Hepatocyte (in vitro differentiated cells): ENCODE measurements at regions not wholly inside any gene's neighbourhood (a gene's known extent, or its start where the extent isn't known, plus 50 kb on each side); places are given as distances from the start of the nearest gene placed in this dataset.

Experiments used
- DNase-seq: peaks from one replicate; pipeline ENCODE4 v3.0.0-alpha.2; 2016; ENCODE audit warnings: low spot score
- H2AFZ ChIP-seq: fragments of 200-600 bp; sonication (generic); 2 replicates; pipeline ENCODE4 v1.6.0; 2016; ENCODE audit warnings: antibody characterized with exemption, mild to moderate bottlenecking
- H3K27ac ChIP-seq: fragments of 200-600 bp; sonication (generic); 2 replicates; pipeline ENCODE4 v1.5.1; 2016; ENCODE audit warnings: mild to moderate bottlenecking
- H3K27me3 ChIP-seq: fragments of 200-600 bp; sonication (generic); 2 replicates; pipeline ENCODE4 v1.6.1; 2016
- H3K36me3 ChIP-seq: fragments of 200-600 bp; sonication (generic); replicated peaks from 2 replicates; pipeline ENCODE4 v1.5.1; 2016; ENCODE audit warnings: low read depth; ENCODE audit not compliant: insufficient read depth
- H3K4me1 ChIP-seq: fragments of 200-600 bp; sonication (generic); 2 replicates; pipeline ENCODE4 v1.5.1; 2016; ENCODE audit warnings: mild to moderate bottlenecking, moderate library complexity; ENCODE audit not compliant: insufficient read depth
- H3K4me2 ChIP-seq: fragments of 200-600 bp; sonication (generic); 2 replicates; pipeline ENCODE4 v1.6.0; 2016
- H3K4me3 ChIP-seq: fragments of 200-600 bp; sonication (generic); 2 replicates; pipeline ENCODE4 v1.5.1; 2016; ENCODE audit warnings: mild to moderate bottlenecking
- H3K79me2 ChIP-seq: fragments of 200-600 bp; sonication (generic); 2 replicates; pipeline ENCODE4 v1.6.0; 2017; ENCODE audit warnings: mild to moderate bottlenecking
- H3K9me2 ChIP-seq: fragments of 200-600 bp; sonication (generic); replicated peaks from 2 replicates; pipeline ENCODE4 v1.6.0; 2017; ENCODE audit warnings: mild to moderate bottlenecking; ENCODE audit not compliant: insufficient read depth
- H3K9me3 ChIP-seq: fragments of 200-600 bp; sonication (generic); 2 replicates; pipeline ENCODE4 v1.5.1; 2016; ENCODE audit warnings: low read depth, mild to moderate bottlenecking
- H4K20me1 ChIP-seq: fragments of 200-600 bp; sonication (generic); 2 replicates; pipeline ENCODE4 v1.6.0; 2016; ENCODE audit warnings: mild to moderate bottlenecking; ENCODE audit not compliant: insufficient read depth, poor library complexity, severe bottlenecking
- CTCF ChIP-seq: fragments of 200-600 bp; sonication (generic); IDR thresholded peaks from 2 replicates; pipeline ENCODE4 v1.5.1; 2016; ENCODE audit warnings: antibody characterized with exemption, mild to moderate bottlenecking; ENCODE audit not compliant: poor library complexity
- EZH2 ChIP-seq: fragments of 200-600 bp; sonication (generic); IDR thresholded peaks from 2 replicates; pipeline ENCODE4 v1.6.1; 2016; ENCODE audit warnings: antibody characterized with exemption, mild to moderate bottlenecking, borderline replicate concordance
- EZH2phosphoT487 ChIP-seq: fragments of 200-600 bp; sonication (generic); IDR thresholded peaks from one replicate; pipeline ENCODE4 v1.6.1; 2018; ENCODE audit warnings: antibody characterized with exemption, mild to moderate bottlenecking, low read depth, moderate library complexity; ENCODE audit not compliant: unreplicated experiment, severe bottlenecking
- WGBS: methylation state at CpG from one replicate; pipeline ENCODE4 v1.1.6; 2016; ENCODE audit warnings: low lambda C conversion rate; ENCODE audit errors: missing lambda C conversion rate; 5-methylcytosine and 5-hydroxymethylcytosine counted together

DNA sequence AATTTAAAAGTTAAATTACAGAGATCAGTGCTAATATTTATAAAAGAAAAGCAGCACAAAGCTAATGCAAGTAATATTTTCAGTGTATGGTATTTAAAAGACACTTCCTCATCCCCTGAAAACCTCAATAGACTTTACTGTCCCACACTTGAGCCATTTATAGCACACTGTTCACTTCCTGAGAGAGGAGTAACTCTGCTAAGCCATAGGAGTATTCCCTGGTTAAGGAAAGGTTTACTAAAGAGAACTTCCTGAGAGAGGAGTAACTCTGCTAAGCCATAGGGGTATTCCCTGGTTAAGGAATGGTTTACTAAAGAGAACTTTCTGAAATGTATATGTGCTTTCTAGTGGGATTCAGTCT is 159.4 kb downstream of the NHLRC3 start:
- Histone ChIP-seq H4K20me1 (no peaks in the 10 kb centered on the region), H3K27ac (no peak overlapping the region), H3K27me3 (no peaks in the 10 kb centered on the region), H3K36me3 (no peaks in the 10 kb centered on the region), H3K9me2 (no peaks in the 10 kb centered on the region), H2AFZ (no peak overlapping the region), H3K79me2 (no peaks in the 10 kb centered on the region), H3K9me3 (no peaks in the 10 kb centered on the region), H3K4me1 (no peaks in the 10 kb centered on the region), H3K4me2 (no peak overlapping the region), H3K4me3 (no peak overlapping the region)
- no peak for DNase-seq
- TF ChIP-seq EZH2phosphoT487: no peak
- TF ChIP-seq EZH2: no peak
- TF ChIP-seq CTCF: no peak

GRCh38 chr13:39200249-39200910 is 162.1 kb downstream of the NHLRC3 start:
- TF ChIP-seq EZH2phosphoT487 (no peak), EZH2 (no peak), CTCF (no peak)

DNA sequence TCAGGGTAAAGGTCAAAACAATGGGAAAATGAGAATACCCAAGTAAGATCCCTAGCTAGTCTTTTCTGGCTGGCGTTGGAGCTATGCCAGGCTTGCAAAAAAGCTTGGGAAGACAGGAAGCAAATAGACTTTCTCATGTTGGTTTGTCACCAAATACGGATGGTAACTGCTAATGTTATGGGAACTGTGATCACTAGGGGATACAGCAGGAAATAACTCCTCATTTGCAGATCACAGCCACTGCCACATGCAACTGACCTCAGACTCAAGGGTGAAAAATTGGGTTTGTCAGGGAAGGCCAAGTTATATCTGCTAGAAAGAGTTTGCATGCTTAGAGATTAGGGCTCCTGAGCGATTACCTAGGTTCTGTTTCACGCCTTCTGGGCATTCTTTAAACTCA is 162.9 kb downstream of the NHLRC3 start:
- no peaks in the 10 kb centered on the region for H3K9me2 ChIP-seq
- TF ChIP-seq CTCF: no peak
- no peak for TF ChIP-seq EZH2
- no peak for TF ChIP-seq EZH2phosphoT487
- no peaks in the 10 kb centered on the region for H3K9me3 ChIP-seq
- H4K20me1 ChIP-seq: no peaks in the 10 kb centered on the region
- no peak overlapping the region for H2AFZ ChIP-seq
- H3K79me2 ChIP-seq: no peaks in the 10 kb centered on the region
- WGBS: 33% methylated on average over 4 of the region's 4 CpGs
- no peaks in the 10 kb centered on the region for H3K4me1 ChIP-seq
- no peak for DNase-seq
- H3K36me3 ChIP-seq: no peaks in the 10 kb centered on the region
- H3K4me3 ChIP-seq: no peak overlapping the region
- H3K27me3 ChIP-seq: no peaks in the 10 kb centered on the region
- H3K4me2 ChIP-seq: no peak overlapping the region
- H3K27ac ChIP-seq: no peak overlapping the region

More at GRCh38 chr13:39200249-39200910, 162.1 kb downstream of the NHLRC3 start:
- no peak for DNase-seq
- Histone ChIP-seq H3K9me3 (no peaks in the 10 kb centered on the region), H3K4me1 (no peaks in the 10 kb centered on the region), H3K27ac (no peak overlapping the region), H3K27me3 (no peaks in the 10 kb centered on the region), H3K36me3 (no peaks in the 10 kb centered on the region), H3K4me3 (no peak overlapping the region), H3K4me2 (no peak overlapping the region), H3K79me2 (no peaks in the 10 kb centered on the region), H3K9me2 (no peaks in the 10 kb centered on the region), H4K20me1 (no peaks in the 10 kb centered on the region), H2AFZ (no peak overlapping the region)
- WGBS: 71% methylated on average over 4 of the region's 4 CpGs

- H3K9me3 ChIP-seq: no peaks in the 10 kb centered on the region
- H3K9me2 ChIP-seq: no peaks in the 10 kb centered on the region
- no peak overlapping the region for H3K4me3 ChIP-seq
- no peaks in the 10 kb centered on the region for H3K4me1 ChIP-seq
- H3K79me2 ChIP-seq: no peaks in the 10 kb centered on the region
- no peak overlapping the region for H2AFZ ChIP-seq
- no peak overlapping the region for H3K27ac ChIP-seq
- no peak overlapping the region for H3K4me2 ChIP-seq
- no peaks in the 10 kb centered on the region for H3K27me3 ChIP-seq
- H3K36me3 ChIP-seq: no peaks in the 10 kb centered on the region
- no peak for DNase-seq
- no peak for TF ChIP-seq EZH2phosphoT487
- TF ChIP-seq CTCF: no peak
- no peak for TF ChIP-seq EZH2
- no peaks in the 10 kb centered on the region for H4K20me1 ChIP-seq
- 92% methylated on average over 7 of the region's 7 CpGs for WGBS
Observed at GRCh38 chr13:39202746-39203145, 164.5 kb downstream of the NHLRC3 start.
